ENCODE measurements at regions not wholly inside any gene's neighbourhood (a gene's known extent, or its start where the extent isn't known, plus 50 kb on each side); places are given as distances from the start of the nearest gene placed in this dataset.

DNA sequence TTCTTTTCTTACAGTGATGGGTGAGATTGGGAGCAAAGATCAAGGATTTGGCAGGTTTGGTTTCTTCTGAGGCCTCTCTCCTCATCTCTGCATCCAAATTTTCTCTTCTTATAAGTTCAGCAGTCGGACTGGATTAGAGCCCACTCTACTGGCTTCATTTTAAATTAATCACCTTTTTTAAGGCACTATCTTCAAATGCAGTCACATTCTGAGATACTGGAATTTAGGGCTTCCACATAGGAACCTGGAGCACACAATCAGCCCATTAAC, 56.5 kb upstream of the PLSCR4 start:
- Histone ChIP-seq H4K8ac (replicated peaks; ENCODE audit: insufficient read length, low read depth, low read length) (no peak overlapping the region), H2BK5ac (ENCODE audit: insufficient read length, low read length) (no peak overlapping the region), H3K56ac (ENCODE audit: insufficient read length, low read depth, low read length) (no peak overlapping the region), H3T11ph (ENCODE audit: low read length) (no peak overlapping the region), H3K18ac (ENCODE audit: insufficient read length, low read depth, low read length) (no peak overlapping the region), H3K4me2 (ENCODE audit: insufficient read depth, insufficient read length, low read length) (no peak overlapping the region), H4K5ac (ENCODE audit: insufficient read length, low read depth, low read length) (no peak overlapping the region), H2BK120ac (ENCODE audit: low read depth, low read length, poor library complexity, severe bottlenecking) (no peak overlapping the region), H3K27ac (ENCODE audit: insufficient read length, low read depth, low read length) (no peak overlapping the region), H3K14ac (ENCODE audit: insufficient read depth, low read length) (no peak overlapping the region), H4K20me1 (ENCODE audit: control insufficient read depth, insufficient read depth, insufficient read length) (no peaks in the 10 kb centered on the region), H2BK15ac (ENCODE audit: low read depth, low read length) (no peak overlapping the region), H3K4ac (ENCODE audit: low read depth, low read length) (no peak overlapping the region), H3K9me3 (ENCODE audit: control insufficient read depth, low read depth, low read length) (no peaks in the 10 kb centered on the region), H2AFZ (ENCODE audit: low read length) (no peak overlapping the region), H3K23me2 (ENCODE audit: insufficient read length, low read depth, low read length, poor library complexity, severe bottlenecking) (no peaks in the 10 kb centered on the region), H3K79me1 (ENCODE audit: insufficient read depth, low read depth, low read length, poor library complexity, severe bottlenecking) (no peaks in the 10 kb centered on the region), H2BK12ac (ENCODE audit: insufficient read length, low read depth, low read length) (no peak overlapping the region), H2AK5ac (ENCODE audit: insufficient read length, low read length) (no peak overlapping the region), H4K91ac (ENCODE audit: insufficient read length, low read depth, low read length) (no peak overlapping the region), H3K9ac (ENCODE audit: extremely low read depth, insufficient read length, low read length) (no peak overlapping the region), H3K27me3 (ENCODE audit: insufficient read depth, low read length) (no peaks in the 10 kb centered on the region), H2BK20ac (ENCODE audit: low read depth, low read length, poor library complexity, severe bottlenecking) (no peak overlapping the region), H3K4me1 (ENCODE audit: insufficient read depth, low read length) (no peaks in the 10 kb centered on the region), H3K23ac (ENCODE audit: insufficient read length, low read depth, low read length) (no peak overlapping the region), H3K79me2 (ENCODE audit: insufficient read depth, low read length) (no peaks in the 10 kb centered on the region)
- TF ChIP-seq, protein P1, sequence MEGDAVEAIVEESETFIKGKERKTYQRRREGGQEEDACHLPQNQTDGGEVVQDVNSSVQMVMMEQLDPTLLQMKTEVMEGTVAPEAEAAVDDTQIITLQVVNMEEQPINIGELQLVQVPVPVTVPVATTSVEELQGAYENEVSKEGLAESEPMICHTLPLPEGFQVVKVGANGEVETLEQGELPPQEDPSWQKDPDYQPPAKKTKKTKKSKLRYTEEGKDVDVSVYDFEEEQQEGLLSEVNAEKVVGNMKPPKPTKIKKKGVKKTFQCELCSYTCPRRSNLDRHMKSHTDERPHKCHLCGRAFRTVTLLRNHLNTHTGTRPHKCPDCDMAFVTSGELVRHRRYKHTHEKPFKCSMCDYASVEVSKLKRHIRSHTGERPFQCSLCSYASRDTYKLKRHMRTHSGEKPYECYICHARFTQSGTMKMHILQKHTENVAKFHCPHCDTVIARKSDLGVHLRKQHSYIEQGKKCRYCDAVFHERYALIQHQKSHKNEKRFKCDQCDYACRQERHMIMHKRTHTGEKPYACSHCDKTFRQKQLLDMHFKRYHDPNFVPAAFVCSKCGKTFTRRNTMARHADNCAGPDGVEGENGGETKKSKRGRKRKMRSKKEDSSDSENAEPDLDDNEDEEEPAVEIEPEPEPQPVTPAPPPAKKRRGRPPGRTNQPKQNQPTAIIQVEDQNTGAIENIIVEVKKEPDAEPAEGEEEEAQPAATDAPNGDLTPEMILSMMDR (conservative IDR thresholded peaks at IDR 0.05) = no peak
- WGBS (ENCODE audit: extremely low coverage, insufficient read length, low lambda C conversion rate) = no CpG with 5 or more reads among the region's 1 CpG
- H3K9me3 Mint-ChIP-seq = peaks cover 0 to 8% of the 10 kb centered on the region in 2 experiments; a peak in 2 of 5 replicates
- no peaks in the 10 kb centered on the region for H3K27me3 Mint-ChIP-seq (ENCODE audit: low read depth)
- no peak overlapping the region for H3K27ac Mint-ChIP-seq
- H3K4me1 Mint-ChIP-seq = no peaks in the 10 kb centered on the region
- DNase-seq = no peak
- no peak overlapping the region for H3K4me3 Mint-ChIP-seq
- peaks cover 0 to 8% (median 5%) of the 10 kb centered on the region in 3 experiments; a peak in 5 of 7 replicates for H3K36me3 Mint-ChIP-seq (ENCODE audit: insufficient read depth in 1 of 3, low read depth in 3 of 3)

Data from H9 (cell line).